ENCODE measurements at regions not wholly inside any gene's neighbourhood (a gene's known extent, or its start where the extent isn't known, plus 50 kb on each side); places are given as distances from the start of the nearest gene placed in this dataset.

- DNase-seq (ENCODE audit: low read depth), result no peak
Measured at GRCh38 chr3:84877092-84877491, 81.7 kb upstream of the CADM2 start.

DNA sequence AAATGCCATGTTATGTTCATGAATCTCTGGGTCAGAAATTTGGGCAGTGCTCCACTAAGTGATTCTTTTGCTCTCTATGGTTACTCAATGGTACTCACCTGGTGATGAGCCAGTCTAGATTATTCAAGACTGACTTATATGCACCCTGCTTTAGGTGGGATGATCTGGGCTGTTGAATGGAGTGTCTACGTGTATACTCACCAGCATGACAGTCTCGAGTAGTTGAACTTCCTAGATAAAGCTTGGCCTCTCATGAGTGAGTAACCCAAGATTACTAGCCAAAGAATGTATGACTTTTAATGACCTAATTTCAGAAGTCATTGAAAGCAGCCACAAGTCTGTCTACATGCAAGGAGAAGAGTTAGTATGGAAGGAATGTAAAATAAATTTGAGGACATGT is 77.5 kb upstream of the CADM2 start:
- DNase-seq (ENCODE audit: low read depth), result peak; percentile 63

GRCh38 chr3:84885199-84885882 is 73.4 kb upstream of the CADM2 start:
- no peak for DNase-seq (ENCODE audit: low read depth)

- no peak for DNase-seq (ENCODE audit: low read depth)
Measured at GRCh38 chr3:84891851-84892250, 66.9 kb upstream of the CADM2 start.

GRCh38 chr3:84893211-84893610 is 65.6 kb upstream of the CADM2 start:
- no peak for DNase-seq (ENCODE audit: low read depth)

DNA sequence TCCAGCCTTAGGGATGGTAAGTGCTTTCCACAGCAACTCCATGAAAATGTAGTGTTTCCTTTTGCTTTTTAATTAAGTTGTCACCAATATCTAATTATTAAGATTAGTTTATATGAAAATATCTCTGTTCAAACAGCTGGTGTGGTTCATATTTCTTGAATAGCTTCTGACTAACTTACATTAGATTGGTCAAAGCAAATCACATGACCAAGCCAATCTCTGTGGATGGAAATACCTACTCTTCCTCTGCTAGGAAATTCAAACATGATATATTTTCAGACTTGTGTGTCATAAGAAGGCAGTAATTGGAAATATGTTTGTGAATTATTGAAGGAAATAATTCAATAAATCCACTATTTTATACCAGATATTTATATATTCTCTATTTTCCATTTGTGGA is 54.6 kb upstream of the CADM2 start:
- DNase-seq (ENCODE audit: low read depth), result no peak

DNA sequence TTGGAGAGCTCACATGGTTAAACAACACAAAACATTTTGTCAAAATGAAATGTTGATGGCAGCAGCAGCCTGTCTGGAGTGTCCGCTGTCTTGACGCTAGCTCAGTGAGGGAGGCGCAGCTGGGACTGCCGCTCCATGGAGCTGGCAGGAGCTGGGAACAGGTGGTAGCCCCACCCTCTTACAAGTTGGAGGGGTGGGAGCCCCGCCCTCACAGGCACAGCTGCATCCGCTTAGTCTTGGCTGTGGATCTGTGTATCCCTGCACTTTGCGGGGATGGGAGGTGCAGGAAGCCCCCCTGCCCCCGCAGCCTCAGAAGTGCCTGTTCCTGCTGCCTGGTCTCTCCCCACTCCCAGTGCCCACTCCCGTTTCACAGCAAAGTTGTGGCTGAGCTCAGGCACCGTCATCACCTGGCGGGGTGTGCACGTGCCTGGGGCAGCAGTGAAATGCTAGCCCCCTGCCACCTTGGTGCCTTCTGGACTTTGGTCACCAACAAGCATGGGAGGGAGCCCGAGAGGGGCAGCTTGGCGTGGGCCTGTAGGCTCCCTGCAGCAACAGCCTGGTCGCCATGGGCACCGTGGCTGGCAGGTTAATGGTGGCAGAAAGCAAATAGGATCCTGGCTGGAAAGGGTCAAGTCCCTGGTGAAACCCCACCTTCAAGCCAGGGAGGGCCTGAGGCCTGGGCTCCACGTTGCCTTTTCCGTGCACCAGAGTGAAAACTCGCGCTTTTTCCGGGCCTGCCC is 53.8 kb upstream of the CADM2 start:
- no peak for DNase-seq (ENCODE audit: low read depth)

- DNase-seq (ENCODE audit: low read depth), result no peak
Measured at GRCh38 chr3:84905556-84905920, 53.3 kb upstream of the CADM2 start.

GRCh38 chr3:84906065-84906464 is 52.7 kb upstream of the CADM2 start:
- DNase-seq (ENCODE audit: low read depth), result no peak

Measured in HS-5 (cell line).